ENCODE measurements at regions not wholly inside any gene's neighbourhood (a gene's known extent, or its start where the extent isn't known, plus 50 kb on each side); places are given as distances from the start of the nearest gene placed in this dataset.
A peak's percentile ranks its signal among the peaks of the same experiment; 100 is the strongest.
"Not testable (repeated sequence)": the region's sequence is repeated elsewhere in the genome, so short reads cannot be mapped to it uniquely, and the experiment has no call there.

GRCh38 chr12:62008703-62009102, 251.5 kb upstream of the USP15 start:
- DNase-seq (ENCODE audit: low spot score), result no peak

DNA sequence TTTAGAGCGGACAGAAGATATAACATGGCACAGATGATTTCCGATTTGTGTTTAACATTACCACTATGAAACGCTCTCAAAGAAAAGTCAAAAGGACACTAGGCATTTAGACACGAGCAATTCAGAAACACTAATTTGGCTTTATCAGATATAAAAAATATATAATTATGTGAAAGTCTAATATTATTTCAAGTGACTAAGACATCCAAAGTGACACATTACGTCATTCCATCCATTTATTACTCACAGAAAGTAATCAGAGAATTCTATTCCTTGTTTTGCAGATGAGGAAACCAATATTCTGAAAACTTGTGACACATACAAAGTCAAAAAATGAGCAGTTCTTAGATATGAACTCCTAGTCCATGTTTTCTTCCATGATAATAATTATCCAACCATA, 250.8 kb upstream of the USP15 start:
- DNase-seq (ENCODE audit: low spot score), result no peak

DNA sequence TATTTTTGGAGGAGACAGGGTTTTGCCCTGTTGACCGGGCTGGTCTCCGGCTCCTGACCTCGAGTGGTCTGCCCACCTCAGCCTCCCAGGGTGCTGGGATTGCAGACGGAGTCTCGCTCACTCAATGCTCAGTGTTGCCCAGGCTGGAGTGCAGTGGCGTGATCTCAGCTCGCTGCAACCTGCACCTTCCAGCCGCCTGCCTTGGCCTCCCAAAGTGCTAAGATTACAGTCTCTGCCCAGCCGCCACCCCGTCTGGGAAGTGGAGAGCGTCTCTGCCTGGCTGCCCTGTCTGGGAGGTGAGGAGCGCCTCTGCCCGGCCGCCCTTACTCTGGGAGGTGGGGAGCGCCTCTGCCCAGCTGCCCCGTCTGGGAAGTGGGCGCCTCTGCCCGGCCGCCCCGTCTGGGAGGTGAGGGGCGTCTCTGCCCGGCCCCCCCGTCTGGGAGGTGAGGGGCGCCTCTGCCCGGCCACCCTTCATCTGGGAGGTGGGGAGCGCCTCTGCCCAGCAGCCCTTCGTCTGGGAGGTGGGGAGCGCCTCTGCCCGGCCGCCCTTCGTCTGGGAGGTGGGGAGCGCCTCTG, 249.8 kb upstream of the USP15 start:
- not testable (repeated sequence) for DNase-seq (ENCODE audit: low spot score)

DNA sequence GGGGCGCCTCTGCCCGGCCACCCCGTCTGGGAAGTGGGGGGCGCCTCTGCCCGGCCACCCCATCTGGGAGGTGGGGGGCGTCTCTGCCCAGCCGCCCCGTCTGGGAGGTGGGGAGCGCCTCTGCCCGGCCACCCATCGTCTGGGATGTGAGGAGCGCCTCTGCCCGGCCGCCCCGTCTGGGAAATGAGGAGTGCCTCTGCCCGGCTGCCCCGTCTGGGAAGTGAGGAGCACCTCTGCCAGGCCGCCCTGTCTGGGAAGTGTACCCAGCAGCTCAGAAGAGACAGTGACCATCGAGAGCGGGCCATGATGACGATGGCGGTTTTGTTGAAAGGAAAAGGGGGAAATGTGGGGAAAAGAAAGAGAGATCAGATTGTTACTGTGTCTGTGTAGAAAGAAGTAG, 249.2 kb upstream of the USP15 start:
- not testable (repeated sequence) for DNase-seq (ENCODE audit: low spot score)

DNA sequence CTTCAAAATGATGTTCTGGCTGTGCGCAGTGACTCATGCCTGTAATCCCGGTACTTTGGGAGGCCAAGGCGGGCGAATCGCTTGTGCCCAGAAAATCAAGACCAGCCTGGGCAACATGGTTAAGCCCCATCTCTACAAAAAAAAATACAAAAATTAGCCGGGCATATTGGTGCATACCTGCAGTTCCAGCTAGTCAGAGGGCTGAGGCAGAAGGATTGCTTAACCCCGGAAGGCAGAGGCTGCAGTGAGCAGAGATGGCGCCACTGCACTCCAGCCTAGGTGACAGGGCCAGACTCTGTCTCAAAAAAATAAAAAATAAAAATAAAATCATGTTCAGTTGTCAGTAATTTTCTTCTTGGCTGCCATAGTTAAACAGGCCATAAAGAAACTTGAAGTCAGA, 245.9 kb upstream of the USP15 start:
- DNase-seq (ENCODE audit: low spot score), result no peak

DNA sequence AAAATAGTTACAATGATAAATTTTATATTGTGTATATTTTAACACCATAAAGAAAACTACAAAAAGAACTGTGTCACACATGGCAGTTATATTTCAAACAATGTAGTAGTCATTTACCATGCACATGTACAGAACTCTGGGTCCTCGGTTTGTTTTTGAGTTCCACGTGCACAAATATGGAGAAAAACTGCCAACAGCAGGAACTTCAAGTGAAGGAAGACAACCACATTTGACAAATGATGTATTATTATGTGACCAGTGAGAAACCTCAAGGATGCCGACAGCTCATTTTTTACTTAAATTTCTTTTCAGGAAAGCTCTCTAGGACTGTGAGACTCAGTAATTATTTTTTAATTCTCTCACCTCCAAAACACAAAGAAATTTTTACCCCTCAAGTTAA, 244.2 kb upstream of the USP15 start:
- DNase-seq (ENCODE audit: low spot score), result no peak

DNA sequence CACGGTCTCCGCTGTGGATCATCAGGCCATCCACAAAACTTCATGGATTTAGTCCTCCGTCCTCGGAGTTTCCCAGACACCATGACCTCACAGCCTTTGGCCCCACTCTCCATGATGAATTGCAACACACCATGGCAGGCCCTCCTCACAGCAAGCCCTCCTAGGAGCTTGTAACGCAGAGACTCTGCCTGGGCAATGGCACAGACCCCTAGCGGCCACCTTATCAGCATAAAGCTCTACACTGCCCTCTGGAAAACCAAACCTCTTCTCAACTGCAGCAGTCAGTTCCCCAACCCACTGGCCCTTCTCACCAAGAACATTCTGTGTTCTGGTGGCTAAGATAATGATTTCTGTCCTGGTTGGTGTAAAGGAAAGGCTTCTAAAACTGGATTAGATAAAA, 238.4 kb upstream of the USP15 start:
- DNase-seq (ENCODE audit: low spot score), result no peak

DNA sequence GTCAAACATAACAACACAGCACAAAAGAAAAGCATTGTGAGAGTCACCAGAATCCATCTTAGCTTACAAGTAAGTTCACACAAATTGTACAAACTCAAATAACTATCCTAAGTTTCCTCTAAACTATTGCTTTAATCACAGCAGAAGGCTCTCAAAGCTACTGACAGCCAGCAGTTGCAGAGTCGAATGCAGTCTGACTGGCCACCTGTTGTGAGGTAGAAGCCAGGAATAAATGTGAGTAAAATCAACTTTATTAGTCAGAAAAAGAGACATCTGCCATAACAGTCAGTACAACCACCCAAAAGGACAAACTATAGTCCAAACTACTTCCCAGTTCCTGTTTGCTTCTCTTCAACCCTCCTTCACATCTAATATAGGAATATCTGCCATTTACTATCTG, 231.7 kb upstream of the USP15 start:
- no peak for DNase-seq (ENCODE audit: low spot score)

- no peak for DNase-seq (ENCODE audit: low spot score)
Observed at GRCh38 chr12:62032870-62033269, 227.3 kb upstream of the USP15 start.

DNA sequence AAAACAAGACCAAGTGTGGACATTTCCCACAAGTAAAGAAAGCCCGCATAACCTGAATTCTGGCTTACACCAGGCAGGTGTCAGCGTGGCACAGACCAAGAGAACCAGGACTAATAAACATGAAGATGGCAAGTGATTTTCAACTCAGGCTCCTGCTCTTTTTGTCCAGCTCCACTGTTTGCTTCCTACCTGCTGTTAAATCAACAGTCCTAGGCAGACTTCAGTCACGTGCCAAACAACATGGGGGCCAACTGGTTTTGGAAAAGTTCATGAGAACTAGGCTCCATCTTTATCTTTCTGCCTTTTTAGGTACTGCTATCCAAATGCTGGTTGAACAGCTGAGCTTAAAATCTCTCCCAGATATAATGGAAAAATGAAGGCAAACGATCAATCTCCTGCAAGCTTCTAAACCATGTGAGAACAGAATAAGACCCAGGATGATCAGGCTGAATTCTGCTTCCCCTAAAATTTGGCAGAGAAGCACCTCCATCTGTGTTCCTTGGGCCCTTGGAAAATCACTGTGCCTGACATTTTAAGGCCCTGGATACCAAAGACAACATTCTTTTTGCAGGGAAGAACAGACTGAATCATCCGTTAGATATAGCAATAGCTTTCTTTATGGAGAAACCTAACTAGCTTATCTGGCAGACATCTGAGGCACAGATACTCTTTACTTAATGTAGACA, 215.6 kb upstream of the USP15 start:
- DNase-seq (ENCODE audit: low spot score), result no peak

DNA sequence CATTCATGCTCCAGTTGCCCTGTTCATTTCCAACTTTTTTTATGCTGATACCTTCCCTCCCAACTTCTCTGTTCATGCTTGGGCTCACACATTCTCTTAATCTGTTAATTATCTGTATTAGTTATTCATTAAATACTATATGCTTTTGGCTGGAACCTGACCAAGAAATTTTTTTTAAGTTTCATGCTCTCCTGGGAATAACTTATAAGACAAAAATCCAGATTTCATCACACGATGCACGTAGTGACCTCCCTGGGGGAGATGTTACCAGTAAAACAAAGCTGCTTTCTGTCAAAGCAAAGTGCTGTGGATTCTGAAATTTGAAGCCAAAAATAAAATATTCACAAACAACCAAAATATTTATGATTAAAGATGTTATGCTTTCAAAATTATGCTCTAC, 215.0 kb upstream of the USP15 start:
- DNase-seq (ENCODE audit: low spot score), result no peak

DNA sequence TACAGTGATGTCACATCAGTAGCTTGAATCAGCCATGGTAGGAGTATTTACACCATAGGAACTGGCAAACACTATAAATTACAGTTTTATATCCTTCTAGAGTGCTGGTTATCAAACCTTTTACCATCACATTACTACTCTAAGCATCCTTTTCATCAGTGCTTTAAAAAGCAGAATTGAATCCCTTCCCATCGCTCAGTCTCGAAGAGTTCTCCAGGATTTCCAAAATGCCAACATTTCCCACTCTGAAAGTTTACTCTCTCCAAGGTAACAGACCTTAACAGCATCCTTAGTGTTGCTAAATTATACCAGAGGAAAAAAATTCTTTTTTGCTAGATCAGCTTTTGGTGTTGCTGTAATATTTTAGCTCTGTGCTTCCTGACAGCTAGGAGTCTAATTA, 209.4 kb upstream of the USP15 start:
- DNase-seq (ENCODE audit: low spot score), result no peak

DNA sequence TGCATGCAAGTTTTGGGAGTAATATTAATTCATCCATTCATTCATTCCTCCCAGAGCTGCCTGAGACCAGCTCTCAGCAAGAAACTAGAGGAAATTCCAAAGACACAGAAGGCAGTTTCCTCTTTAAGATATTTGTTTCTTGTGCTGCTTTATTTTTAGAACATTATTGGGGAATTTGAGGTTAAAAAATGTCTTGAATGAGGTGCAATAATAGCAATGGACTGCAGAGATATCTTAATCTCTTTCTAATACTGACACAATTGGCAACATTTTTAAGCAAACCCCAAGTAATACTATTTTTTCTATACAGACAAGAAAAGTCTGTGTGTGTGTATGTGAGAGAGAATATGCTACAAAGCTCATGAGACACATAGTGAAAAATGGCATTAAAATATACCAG, 190.2 kb upstream of the USP15 start:
- DNase-seq (ENCODE audit: low spot score), result no peak

- DNase-seq (ENCODE audit: low spot score), result not testable (repeated sequence)
Observed at GRCh38 chr12:62073236-62073635, 187.0 kb upstream of the USP15 start.

DNA sequence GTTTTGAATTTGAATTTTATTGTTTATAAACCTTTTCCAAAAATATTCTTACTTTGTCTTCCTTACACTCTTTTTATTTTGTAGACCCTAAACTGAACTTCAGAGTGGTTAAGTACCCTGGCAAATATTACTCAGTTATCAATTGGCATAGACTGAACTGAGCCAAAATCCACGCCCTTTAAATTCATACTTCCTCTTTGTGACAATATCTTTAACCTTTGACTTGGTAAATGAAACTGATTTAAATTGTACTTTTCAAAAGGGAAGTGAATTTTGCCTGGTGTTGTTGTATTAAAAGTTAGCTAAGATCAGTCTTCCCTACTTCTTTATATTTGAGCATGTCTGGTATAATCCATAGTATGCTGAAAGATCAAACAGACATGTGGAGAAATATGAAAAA, 184.3 kb upstream of the USP15 start:
- no peak for DNase-seq (ENCODE audit: low spot score)

DNA sequence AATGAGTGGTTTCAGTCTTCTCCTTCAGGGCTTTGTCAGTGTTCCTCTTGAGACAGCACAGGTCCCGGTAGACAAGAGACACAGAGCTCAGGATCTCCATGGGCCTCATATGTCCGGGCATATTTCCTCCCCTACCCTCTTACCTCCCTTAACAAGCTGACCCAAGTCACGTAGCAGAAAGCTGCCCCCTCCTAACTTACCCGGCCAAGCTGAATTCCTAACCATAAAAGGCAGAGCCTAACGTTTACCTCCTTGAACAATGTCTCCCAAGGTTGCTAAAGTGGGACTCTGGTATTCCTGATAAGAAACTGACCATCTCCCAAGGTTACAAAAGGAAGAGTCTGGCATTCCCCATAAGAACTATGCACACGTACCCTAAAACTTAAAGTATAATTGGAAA, 182.2 kb upstream of the USP15 start:
- DNase-seq (ENCODE audit: low spot score), result peak; percentile 8

DNA sequence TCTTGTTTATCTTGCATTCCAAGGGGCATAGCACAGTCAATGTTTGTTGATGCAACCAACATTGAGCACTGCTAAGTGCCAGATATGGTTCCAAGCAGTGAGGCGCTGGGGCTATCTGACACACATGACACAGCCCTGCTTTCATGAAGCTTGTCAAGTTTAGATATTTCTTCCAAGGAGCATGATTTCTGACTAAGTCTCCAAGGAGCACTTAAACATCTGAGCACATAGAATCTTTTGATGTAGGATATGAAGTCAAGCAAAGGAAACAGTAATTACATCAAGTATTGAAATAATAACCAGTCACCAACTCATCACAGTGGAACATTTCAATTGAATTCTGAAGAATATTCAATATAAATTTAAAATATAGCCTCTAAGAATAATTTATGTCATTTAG, 177.8 kb upstream of the USP15 start:
- DNase-seq (ENCODE audit: low spot score), result no peak

DNA sequence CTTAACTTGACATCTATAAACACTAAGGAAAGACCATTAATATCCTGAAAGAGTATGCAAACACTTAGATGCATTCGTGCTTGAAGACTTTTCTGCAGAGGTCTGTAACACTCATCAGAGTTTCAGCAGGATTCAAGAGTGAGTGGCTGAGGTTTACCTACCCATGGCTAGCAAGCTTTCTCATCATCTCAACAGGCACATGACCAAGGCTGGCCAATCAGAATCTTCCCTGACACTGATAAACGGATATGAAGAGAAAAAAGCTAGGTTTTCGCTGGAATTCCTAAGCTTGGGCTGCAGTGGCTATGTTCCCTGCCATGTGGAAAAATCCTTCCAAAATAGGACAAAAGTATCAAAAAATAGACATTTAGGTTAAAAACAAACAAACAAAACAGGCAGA, 162.1 kb upstream of the USP15 start:
- peak; percentile 27 for DNase-seq (ENCODE audit: low spot score)

- DNase-seq (ENCODE audit: low spot score), result no peak
Observed at GRCh38 chr12:62103748-62104147, 156.5 kb upstream of the USP15 start.

DNA sequence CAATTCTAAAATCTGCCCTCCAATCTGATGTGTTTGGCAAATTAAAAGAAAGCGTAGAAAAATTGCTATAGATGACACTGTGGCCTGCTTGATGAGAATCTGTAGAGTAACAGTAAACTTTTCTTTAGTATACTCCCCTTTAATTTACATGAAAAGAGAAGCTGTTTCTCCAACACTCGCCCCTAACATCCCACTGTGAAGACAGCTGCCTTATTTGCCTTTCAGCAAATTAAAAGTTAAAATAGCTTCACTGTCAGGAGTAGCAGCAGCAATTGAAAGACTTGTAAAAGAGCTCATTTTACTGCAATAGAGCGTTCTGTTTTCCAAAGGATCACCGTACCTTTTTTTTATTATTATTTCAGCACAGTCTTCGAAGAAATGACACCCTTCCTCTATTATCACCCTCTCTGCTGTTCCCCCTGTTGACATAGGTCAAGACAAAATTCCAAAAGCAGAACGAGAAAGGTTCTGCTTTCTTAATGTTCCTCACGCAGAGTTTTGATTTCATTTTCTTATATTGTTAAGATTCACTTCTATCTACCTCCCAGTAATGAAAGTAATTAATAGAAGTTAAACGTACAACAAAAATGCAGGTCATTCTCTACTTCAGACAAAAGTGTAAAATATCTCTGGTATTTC, 153.5 kb upstream of the USP15 start:
- peak; percentile 6 for DNase-seq (ENCODE audit: low spot score)

DNA sequence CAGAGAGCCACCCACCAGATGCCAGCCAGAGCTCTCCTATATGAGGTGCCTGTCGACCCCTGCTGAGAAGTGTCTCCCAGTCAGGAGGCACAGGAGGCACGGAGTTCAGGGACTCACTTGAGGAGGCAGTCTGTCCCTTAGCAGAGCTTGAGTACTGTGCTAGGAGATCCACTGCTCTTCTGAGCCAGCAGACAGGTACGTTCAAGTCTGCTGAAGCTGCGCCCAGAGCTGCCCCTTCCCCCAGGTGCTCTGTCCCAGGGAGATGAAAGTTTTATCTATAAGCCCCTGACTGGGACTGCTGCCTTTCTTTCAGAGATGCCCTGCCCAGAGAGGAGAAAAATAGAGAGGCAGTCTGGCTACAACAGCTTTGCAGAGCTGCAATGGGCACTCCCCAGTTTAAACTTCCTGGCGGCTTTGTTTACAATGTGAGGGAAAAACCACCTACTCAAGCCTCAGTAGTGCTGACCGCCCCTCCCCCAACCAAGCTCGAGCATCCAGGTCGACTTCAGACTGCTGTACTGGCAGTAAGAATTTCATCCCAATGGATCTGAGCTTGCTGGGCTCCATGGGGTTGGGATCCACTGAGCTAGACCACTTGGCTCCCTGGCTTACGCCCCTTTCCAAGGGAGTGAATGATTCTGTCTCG, 146.7 kb upstream of the USP15 start:
- no peak for DNase-seq (ENCODE audit: low spot score)

DNA sequence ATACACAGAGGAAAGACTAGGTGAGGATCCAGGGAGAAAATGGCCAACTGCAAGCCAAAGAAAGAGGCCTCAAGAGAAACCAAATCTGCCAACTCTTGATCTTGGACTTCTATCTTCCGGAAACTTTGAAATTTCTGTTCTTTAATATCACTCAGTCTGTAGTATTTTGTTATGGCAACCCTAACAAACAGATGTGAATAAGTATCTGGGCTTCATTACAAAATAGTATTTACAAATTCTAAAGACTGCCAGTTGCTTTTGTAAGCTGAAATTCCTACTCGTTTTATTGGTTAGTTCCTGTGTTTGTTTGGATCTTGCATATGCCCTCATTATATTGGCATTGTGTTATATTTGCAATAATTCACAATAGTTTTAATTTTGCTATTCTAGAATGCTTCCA, 143.2 kb upstream of the USP15 start:
- no peak for DNase-seq (ENCODE audit: low spot score)

DNA sequence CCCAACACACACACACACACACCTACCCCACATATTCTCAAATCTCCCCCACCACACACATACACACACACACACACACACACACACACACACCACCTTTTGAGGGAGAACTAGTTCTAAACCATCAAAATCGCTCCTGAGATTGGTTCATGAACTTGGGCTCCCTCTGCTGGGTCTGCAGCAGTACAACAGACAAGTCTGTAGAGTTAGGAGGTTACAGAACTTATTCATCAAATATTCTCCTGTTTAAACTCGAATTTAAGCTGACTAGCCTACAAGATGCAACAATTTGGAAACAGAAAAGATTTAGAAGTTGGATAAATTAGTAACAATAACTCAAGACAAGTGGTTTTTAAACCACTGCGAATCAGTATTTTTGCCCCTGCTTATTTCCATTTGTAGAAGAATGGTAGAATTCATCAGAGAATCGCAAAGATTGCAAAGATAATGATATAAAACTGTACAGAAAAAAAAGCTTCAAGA, 136.4 kb upstream of the USP15 start:
- peak; percentile 63 for DNase-seq (ENCODE audit: low spot score)
